Astrocyte (in vitro differentiated cells and primary cell): ENCODE measurements at regions not wholly inside any gene's neighbourhood (a gene's known extent, or its start where the extent isn't known, plus 50 kb on each side); places are given as distances from the start of the nearest gene placed in this dataset.

Experiments used
- CTCF ChIP-seq: IDR thresholded peaks from 2 replicates; pipeline ENCODE4 v1.5.1; 2011; ENCODE audit warnings: low read depth, mild to moderate bottlenecking, inconsistent platforms, low read length, moderate library complexity; ENCODE audit not compliant: insufficient read depth
- EZH2 ChIP-seq: IDR thresholded peaks from 2 replicates; pipeline ENCODE4 v1.6.1; 2012; ENCODE audit warnings: mild to moderate bottlenecking, low read length, inconsistent platforms; ENCODE audit not compliant: insufficient read depth

- no peak for TF ChIP-seq CTCF
- no peak for TF ChIP-seq EZH2
Observed at GRCh38 chr6:150495126-150495525, 104.6 kb upstream of the PLEKHG1 start.
